ENCODE measurements at regions not wholly inside any gene's neighbourhood (a gene's known extent, or its start where the extent isn't known, plus 50 kb on each side); places are given as distances from the start of the nearest gene placed in this dataset.
"Not testable (repeated sequence)": the region's sequence is repeated elsewhere in the genome, so short reads cannot be mapped to it uniquely, and the experiment has no call there.

DNA sequence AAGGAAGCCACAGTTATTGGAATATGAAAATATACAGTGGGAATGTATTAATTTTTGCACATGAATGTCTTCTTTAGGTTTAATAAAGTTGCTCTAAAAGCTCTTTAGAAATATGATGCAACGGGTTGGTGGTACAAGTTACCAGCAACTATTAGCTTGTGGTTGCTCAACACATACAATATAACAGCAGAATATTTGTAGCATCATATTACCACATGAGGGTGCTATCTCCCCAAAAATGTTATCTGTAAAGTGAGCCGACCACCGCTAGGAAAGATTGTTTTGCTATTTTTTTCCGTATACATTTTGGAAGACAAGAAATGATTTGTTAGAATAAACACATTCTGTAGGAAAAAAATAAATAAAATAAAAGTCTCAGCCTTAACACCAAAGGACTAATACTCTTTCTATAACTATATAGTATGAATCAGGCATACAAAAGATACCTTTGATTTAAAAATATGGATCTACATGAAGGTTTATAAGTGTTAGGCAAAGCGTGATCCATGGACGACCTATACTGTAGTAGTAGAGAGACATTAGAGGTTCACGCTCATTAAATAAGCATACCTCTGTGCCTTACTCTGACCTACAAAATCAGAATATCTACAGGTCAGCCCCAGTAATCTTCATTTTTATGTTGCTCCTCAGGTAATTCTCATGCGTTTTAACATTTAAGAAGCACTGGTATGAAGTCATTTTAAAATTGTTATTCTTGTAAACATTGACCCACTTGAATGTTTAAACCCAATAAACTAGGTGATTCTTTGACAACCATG is 1110.6 kb upstream of the ACVR2A start:
- Histone ChIP-seq H3K4me3 (ENCODE audit: insufficient read depth, low read depth, low read length) (no peak overlapping the region), H3K27me3 (ENCODE audit: control insufficient read depth, insufficient read depth, low read length) (no peaks in the 10 kb centered on the region), H3K36me3 (replicated peaks; ENCODE audit: control insufficient read depth, insufficient read depth, low read length) (no peaks in the 10 kb centered on the region)
- peak; percentile 25 for DNase-seq

DNA sequence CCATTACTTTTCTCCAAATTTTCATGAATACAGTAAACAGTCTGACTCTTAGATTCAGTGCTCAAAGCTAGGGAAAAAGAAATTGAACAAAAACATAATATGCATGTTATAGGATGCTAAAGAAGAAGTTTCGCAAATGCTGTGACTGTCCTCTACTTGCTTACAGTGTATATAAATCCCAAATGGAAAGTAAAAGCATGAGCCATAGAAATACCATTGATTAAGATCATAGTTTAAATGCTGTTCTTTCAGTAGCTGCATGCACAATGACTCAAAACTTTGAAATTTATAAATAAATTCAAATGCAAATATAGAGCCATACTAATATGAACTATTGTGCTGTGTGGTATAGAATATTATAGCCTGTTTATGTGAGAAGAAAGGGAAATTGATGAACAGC is 1113.9 kb upstream of the ACVR2A start:
- Histone ChIP-seq H3K36me3 (replicated peaks; ENCODE audit: control insufficient read depth, insufficient read depth, low read length) (no peaks in the 10 kb centered on the region), H3K27me3 (ENCODE audit: control insufficient read depth, insufficient read depth, low read length) (no peaks in the 10 kb centered on the region), H3K4me3 (ENCODE audit: insufficient read depth, low read depth, low read length) (no peak overlapping the region)
- no peak for DNase-seq

DNA sequence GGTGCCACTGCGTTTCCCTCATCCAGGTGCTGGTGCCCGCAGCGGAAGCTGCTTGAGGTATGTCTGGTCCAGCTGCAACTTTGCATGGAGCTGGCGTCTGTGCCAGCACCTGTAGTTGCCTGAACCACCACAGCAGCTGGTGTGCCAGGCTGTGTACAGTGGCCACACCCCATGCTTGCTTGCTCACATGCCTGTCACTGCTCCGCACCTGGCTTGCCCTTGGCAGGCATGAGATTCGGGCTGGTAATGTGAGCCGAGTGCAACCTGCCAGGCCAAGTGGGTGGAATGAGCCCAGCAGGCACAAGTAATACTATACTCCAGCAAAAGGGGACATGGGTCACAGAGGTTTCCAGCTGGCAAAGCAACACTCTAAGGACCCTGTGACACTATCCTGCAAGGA is 1123.3 kb upstream of the ACVR2A start:
- DNase-seq, result no peak
- Histone ChIP-seq H3K27me3 (ENCODE audit: control insufficient read depth, insufficient read depth, low read length) (no peaks in the 10 kb centered on the region), H3K36me3 (replicated peaks; ENCODE audit: control insufficient read depth, insufficient read depth, low read length) (no peaks in the 10 kb centered on the region), H3K4me3 (ENCODE audit: insufficient read depth, low read depth, low read length) (no peak overlapping the region)

DNA sequence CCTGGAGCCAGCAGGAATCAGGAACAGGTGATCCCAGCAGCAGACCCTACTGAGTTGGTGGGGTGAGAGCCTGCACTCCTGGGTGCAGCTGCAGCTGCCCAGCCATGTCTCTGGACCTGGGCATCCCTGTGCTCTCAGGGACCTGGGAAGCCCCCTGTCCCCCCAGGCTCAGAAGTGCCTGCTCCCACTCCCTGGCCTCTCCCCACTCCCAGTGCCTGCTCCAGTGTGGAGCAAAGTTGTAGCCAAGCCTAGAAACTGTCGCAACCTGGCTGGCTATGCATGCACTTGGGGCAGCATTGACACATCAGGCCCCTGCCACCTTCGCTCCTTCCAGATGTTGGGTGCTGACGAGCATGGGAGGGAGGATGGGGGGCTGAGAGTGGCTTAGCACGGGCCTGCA is 1124.7 kb upstream of the ACVR2A start:
- no peak overlapping the region for H3K4me3 ChIP-seq (ENCODE audit: insufficient read depth, low read depth, low read length)
- no peaks in the 10 kb centered on the region for H3K36me3 ChIP-seq (replicated peaks; ENCODE audit: control insufficient read depth, insufficient read depth, low read length)
- no peaks in the 10 kb centered on the region for H3K27me3 ChIP-seq (ENCODE audit: control insufficient read depth, insufficient read depth, low read length)
- no peak for DNase-seq

DNA sequence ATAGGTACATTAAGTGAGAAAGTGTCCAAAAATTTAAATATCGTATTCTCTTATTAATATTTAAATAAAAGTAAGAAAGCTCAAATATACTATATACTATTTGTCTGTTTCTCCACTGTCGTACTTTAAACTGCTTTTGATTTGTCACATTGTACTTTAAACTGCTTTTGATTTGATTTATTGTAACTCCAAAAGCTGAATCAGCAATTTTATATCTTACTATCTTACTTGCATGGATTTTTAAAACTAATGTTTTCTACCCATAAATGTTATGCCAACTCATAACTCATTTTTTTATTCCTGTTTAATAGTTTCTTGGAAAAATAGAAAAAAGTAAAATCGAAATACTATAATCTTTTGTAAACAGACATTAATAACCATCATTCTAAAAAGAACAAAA is 1128.2 kb upstream of the ACVR2A start:
- no peak overlapping the region for H3K4me3 ChIP-seq (ENCODE audit: insufficient read depth, low read depth, low read length)
- H3K36me3 ChIP-seq (replicated peaks; ENCODE audit: control insufficient read depth, insufficient read depth, low read length), result no peaks in the 10 kb centered on the region
- no peak for DNase-seq
- no peaks in the 10 kb centered on the region for H3K27me3 ChIP-seq (ENCODE audit: control insufficient read depth, insufficient read depth, low read length)

DNA sequence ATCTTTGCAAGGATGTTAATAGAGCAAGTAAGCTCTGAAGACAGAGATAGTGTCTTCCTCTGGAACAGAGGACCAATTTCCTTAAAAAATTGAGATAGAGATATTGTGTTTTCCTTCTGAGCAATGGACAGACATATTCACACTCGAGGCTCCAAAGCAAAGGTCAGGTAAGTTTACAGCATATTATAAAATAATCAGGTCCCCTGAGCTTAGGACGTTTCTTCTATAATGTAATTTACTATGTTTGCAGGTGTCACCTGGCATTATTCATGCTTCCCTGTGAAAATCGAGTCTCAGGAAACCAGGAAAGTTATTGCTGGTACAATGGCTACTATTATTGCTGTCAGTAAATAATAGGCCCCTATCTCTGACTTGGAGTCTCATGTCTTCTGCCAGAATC is 1135.8 kb upstream of the ACVR2A start:
- Histone ChIP-seq H3K36me3 (replicated peaks; ENCODE audit: control insufficient read depth, insufficient read depth, low read length) (no peaks in the 10 kb centered on the region), H3K4me3 (ENCODE audit: insufficient read depth, low read depth, low read length) (no peak overlapping the region), H3K27me3 (ENCODE audit: control insufficient read depth, insufficient read depth, low read length) (no peaks in the 10 kb centered on the region)
- DNase-seq, result no peak

DNA sequence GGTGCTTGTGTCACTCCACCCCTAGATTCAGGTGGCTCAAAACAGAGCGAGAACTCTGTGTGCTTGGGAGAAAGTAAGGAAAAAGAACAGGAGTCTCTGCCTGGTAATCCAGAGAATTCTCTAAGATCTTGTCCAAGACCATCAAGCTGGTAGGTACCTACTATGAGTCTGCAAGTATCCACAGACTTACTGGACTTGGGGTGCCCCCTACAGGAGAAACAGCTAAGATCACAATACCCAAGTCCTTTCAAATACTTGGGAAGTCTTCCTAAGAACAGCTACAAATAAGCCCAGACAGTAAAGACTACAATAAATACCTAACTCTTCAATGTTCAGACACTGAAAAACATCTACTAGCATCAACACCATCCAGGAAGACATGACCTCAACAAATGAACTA is 1143.6 kb upstream of the ACVR2A start:
- peak; percentile 26 for DNase-seq

DNA sequence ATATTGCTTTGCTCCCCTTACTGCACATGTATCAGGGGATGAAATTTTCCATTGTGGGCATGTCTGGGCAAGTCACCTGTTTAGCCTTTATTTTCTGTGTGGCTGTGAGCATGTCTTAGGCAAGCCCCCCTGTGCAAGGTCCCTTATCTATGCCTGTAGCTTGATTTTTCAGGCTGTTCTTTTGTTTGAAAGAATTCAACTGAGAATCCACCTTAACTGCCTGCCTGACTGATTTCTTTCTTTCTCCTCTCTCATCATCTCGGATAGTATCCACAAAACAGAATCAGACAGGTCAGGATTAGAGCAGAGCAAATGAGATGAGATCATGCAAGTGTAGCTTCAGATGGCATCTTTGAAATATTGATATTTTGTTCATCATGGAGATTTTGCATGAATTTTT is 1147.5 kb upstream of the ACVR2A start:
- Histone ChIP-seq H3K4me3 (ENCODE audit: insufficient read depth, low read depth, low read length) (no peak overlapping the region), H3K27me3 (ENCODE audit: control insufficient read depth, insufficient read depth, low read length) (no peaks in the 10 kb centered on the region), H3K36me3 (replicated peaks; ENCODE audit: control insufficient read depth, insufficient read depth, low read length) (no peaks in the 10 kb centered on the region; the same call in 1 of the 2 replicates)
- no peak for DNase-seq

More for the DNA sequence above, 1143.6 kb upstream of the ACVR2A start:
- no peak overlapping the region for H3K4me3 ChIP-seq (ENCODE audit: insufficient read depth, low read depth, low read length)
- no peaks in the 10 kb centered on the region; the same call in 1 of the 2 replicates for H3K36me3 ChIP-seq (replicated peaks; ENCODE audit: control insufficient read depth, insufficient read depth, low read length)
- no peaks in the 10 kb centered on the region for H3K27me3 ChIP-seq (ENCODE audit: control insufficient read depth, insufficient read depth, low read length)

DNA sequence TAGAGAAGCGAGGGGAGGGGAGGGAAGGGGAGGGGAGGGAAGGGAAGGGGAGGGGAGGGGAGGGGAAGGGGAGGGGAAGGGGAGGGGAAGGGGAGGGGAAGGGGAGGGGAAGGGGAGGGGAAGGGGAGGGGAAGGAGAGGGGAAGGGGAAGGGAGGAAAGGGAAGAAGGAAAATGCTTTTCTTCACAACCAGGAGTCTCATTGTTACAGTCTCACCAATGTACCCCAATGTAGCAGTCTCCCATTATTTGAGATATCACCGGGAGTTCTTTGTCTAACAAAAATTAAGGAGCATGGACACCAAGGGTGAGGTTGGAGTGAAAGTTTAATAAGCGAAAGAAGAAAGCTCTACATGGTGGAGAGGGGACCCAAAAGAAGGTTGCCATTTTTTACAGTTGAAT is 1148.0 kb upstream of the ACVR2A start:
- not testable (repeated sequence) for H3K36me3 ChIP-seq (replicated peaks; ENCODE audit: control insufficient read depth, insufficient read depth, low read length); H3K4me3 ChIP-seq (ENCODE audit: insufficient read depth, low read depth, low read length); DNase-seq; H3K27me3 ChIP-seq (ENCODE audit: control insufficient read depth, insufficient read depth, low read length)

DNA sequence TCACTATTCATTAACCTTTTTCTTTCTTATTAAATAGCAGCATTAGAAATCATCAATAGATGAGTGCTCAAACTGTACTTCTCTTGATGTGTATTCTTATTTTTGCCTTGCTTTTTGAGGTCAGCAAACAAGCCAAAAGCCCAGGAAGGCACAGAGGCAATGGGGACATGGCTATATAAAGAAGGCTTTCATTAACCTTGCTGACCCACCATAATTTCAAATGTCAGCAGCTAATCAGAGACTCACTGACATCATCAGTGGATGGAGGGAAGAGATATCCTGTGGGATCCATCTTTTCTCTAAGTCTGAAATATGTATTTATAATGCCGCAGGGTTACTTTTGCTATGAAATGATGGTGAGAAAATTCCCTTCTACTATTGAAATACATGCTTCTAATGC is 1162.8 kb upstream of the ACVR2A start:
- no peak for DNase-seq
- Histone ChIP-seq H3K36me3 (replicated peaks; ENCODE audit: control insufficient read depth, insufficient read depth, low read length) (no peaks in the 10 kb centered on the region), H3K4me3 (ENCODE audit: insufficient read depth, low read depth, low read length) (no peak overlapping the region), H3K27me3 (ENCODE audit: control insufficient read depth, insufficient read depth, low read length) (no peaks in the 10 kb centered on the region)

DNA sequence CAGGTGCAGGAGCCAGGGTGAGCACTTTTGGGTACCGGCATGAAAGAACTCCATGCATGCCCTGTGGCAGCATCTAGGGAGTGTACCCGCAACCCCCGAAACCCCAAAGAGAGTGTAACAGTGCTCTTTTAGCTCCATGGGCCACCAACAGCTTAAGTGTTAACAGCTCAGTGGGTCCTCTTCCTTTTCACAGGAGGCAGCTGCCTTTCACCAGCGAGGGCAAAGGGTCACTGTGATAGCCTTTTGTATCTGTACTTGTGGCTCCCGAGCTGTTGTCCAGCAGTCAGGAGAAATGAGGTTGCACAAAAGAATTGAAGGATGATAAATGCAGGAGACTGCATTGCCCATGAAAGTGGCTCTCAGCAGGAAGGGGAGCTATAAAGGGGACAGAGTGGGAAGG is 1166.3 kb upstream of the ACVR2A start:
- DNase-seq, result no peak
- H3K27me3 ChIP-seq (ENCODE audit: control insufficient read depth, insufficient read depth, low read length), result no peaks in the 10 kb centered on the region
- no peak overlapping the region for H3K4me3 ChIP-seq (ENCODE audit: insufficient read depth, low read depth, low read length)
- H3K36me3 ChIP-seq (replicated peaks; ENCODE audit: control insufficient read depth, insufficient read depth, low read length), result no peaks in the 10 kb centered on the region

DNA sequence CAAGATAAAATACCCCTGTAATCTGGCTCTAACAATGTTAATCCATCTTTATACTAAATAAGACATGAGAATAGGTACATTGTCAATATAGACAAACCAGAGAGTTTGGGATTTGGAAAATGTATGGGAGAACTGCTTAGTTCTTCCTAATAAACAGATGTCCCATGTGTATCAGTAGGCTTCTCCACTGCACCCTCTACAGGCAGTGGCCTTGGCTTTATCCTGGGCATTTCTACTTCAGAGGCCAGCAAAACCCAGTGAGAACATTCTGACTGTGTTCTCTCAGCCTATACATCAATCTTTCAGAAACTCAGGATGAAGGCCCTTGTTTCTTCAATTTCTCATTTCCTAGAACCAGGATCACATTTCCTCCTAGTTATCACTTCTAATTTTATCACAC is 1167.5 kb upstream of the ACVR2A start:
- Histone ChIP-seq H3K36me3 (replicated peaks; ENCODE audit: control insufficient read depth, insufficient read depth, low read length) (no peaks in the 10 kb centered on the region), H3K4me3 (ENCODE audit: insufficient read depth, low read depth, low read length) (no peak overlapping the region), H3K27me3 (ENCODE audit: control insufficient read depth, insufficient read depth, low read length) (no peaks in the 10 kb centered on the region)
- no peak for DNase-seq

DNA sequence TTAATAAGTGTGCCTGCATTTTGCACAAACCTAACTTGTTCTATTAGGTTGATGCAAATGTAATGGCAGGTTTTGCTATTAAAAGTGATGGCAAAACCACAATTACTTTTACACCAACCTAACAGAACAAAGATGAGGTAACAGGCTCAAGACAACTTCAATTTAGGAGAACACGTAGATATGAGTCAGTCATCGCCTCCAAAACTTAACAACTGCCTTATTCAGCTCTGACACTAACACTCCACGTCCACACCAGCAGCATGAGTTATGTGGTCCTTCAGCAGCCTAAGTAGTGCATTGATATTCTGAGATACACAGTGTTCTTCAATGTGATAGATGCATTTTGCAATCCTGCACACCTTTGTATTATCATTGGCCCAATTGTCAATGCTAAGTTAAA is 1175.1 kb upstream of the ACVR2A start:
- no peaks in the 10 kb centered on the region for H3K36me3 ChIP-seq (replicated peaks; ENCODE audit: control insufficient read depth, insufficient read depth, low read length)
- H3K4me3 ChIP-seq (ENCODE audit: insufficient read depth, low read depth, low read length), result no peak overlapping the region
- no peaks in the 10 kb centered on the region for H3K27me3 ChIP-seq (ENCODE audit: control insufficient read depth, insufficient read depth, low read length)
- no peak for DNase-seq

DNA sequence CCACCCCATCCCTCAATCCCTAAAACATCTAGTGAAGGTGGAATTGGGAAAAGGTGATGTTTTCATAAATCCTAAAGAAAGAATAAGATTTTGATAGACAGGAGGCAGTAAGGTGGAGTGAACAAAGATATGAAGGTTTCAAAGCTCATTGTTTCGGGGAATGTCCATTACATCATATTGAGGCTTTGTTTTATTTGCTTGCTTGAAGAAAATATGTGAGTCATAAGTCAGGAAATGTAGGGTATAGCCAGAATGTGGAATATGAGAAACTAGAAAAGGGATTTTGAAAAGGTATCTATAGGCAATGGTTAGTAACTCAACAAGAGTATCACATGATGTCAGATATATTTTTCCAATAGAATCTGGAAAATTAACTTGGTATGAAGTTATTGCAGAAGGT is 1178.5 kb upstream of the ACVR2A start:
- H3K36me3 ChIP-seq (replicated peaks; ENCODE audit: control insufficient read depth, insufficient read depth, low read length), result no peaks in the 10 kb centered on the region
- H3K4me3 ChIP-seq (ENCODE audit: insufficient read depth, low read depth, low read length), result no peak overlapping the region
- DNase-seq, result no peak
- H3K27me3 ChIP-seq (ENCODE audit: control insufficient read depth, insufficient read depth, low read length), result no peaks in the 10 kb centered on the region

DNA sequence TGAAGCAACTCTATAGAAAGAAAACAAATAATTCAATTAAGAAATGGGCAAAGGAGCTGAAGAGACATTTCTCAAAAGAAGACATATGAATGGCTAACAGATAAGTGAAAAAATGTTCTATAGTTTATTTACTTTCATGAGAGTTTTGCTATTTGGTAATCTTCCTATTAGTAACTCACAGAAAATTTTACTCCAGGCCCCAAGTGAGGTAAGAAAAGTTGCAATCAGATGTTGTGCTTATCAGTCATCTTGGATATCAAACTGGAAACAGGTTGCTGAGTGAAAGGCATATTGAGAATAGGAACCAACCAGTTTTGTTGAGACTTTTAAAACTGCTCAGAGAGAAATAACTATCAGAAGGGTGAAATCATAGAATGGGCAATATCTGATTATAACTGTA is 1179.0 kb upstream of the ACVR2A start:
- H3K27me3 ChIP-seq (ENCODE audit: control insufficient read depth, insufficient read depth, low read length), result no peaks in the 10 kb centered on the region
- DNase-seq, result no peak
- no peaks in the 10 kb centered on the region for H3K36me3 ChIP-seq (replicated peaks; ENCODE audit: control insufficient read depth, insufficient read depth, low read length)
- no peak overlapping the region for H3K4me3 ChIP-seq (ENCODE audit: insufficient read depth, low read depth, low read length)

All from H7 (cell line).